ENCODE measurements at regions not wholly inside any gene's neighbourhood (a gene's known extent, or its start where the extent isn't known, plus 50 kb on each side); places are given as distances from the start of the nearest gene placed in this dataset.

GRCh38 chr18:56240405-56240804 lies 398.0 kb downstream of the TXNL1 start:
- TF ChIP-seq CTCF (IDR thresholded peaks at IDR 0.05) (no peak), POLR2A (IDR thresholded peaks at IDR 0.05) (no peak)
